GM23338 (cell line): ENCODE measurements at regions not wholly inside any gene's neighbourhood (a gene's known extent, or its start where the extent isn't known, plus 50 kb on each side); places are given as distances from the start of the nearest gene placed in this dataset.

Source experiments
- ATAC-seq: fragments of 200-7000 bp; cut with Tn5 transposase; 3 replicates; pipeline ENCODE4 v1.9.1; 2020
- DNase-seq: peaks from one replicate; pipeline ENCODE4 v3.0.0-alpha.2; 2015; ENCODE audit warnings: low spot score
- H2AFZ ChIP-seq: fragments of 200-600 bp; sonication (generic); 2 replicates; pipeline ENCODE4 v1.8.0; 2016; ENCODE audit warnings: antibody characterized with exemption, mild to moderate bottlenecking, moderate library complexity
- H3F3A ChIP-seq: fragments of 200-600 bp; sonication (generic); replicated peaks from 2 replicates; pipeline ENCODE4 v1.8.0; 2017; ENCODE audit warnings: antibody characterized with exemption, mixed run types, low read depth
- H3K27ac ChIP-seq: fragments of 200-600 bp; sonication (generic); 2 replicates; pipeline ENCODE4 v1.6.1; 2016; ENCODE audit warnings: low read depth
- H3K27me3 ChIP-seq: fragments of 200-600 bp; sonication (generic); 2 replicates; pipeline ENCODE4 v1.8.0; 2016; ENCODE audit warnings: mild to moderate bottlenecking, mixed run types, moderate library complexity; ENCODE audit not compliant: insufficient read depth
- H3K36me3 ChIP-seq: fragments of 200-600 bp; sonication (generic); 2 replicates; pipeline ENCODE4 v1.8.0; 2016; ENCODE audit warnings: mild to moderate bottlenecking; ENCODE audit not compliant: insufficient read depth
- H3K4me1 ChIP-seq: fragments of 200-600 bp; sonication (generic); 2 replicates; pipeline ENCODE4 v1.8.0; 2016; ENCODE audit warnings: mild to moderate bottlenecking, moderate library complexity; ENCODE audit not compliant: insufficient read depth
- H3K4me2 ChIP-seq: fragments of 200-600 bp; sonication (generic); 2 replicates; pipeline ENCODE4 v1.7.1; 2017; ENCODE audit warnings: mixed run types
- H3K4me3 ChIP-seq: fragments of 200-600 bp; sonication (generic); 2 replicates; pipeline ENCODE4 v1.6.1; 2016; ENCODE audit warnings: mixed run types
- H3K79me2 ChIP-seq: fragments of 200-600 bp; sonication (generic); replicated peaks from 2 replicates; pipeline ENCODE4 v1.8.0; 2017; ENCODE audit warnings: mild to moderate bottlenecking; ENCODE audit not compliant: insufficient read depth
- H3K9me2 ChIP-seq: fragments of 200-600 bp; sonication (generic); 2 replicates; pipeline ENCODE4 v1.8.0; 2017; ENCODE audit not compliant: insufficient read depth
- H4K20me1 ChIP-seq: fragments of 200-600 bp; sonication (generic); replicated peaks from 2 replicates; pipeline ENCODE4 v1.8.0; 2017; ENCODE audit warnings: mild to moderate bottlenecking; ENCODE audit not compliant: insufficient read depth
- H3K27ac Mint-ChIP-seq: 2 replicates; pipeline ENCODE4 v1.8.0; 2020; ENCODE audit warnings: inconsistent platforms, mild to moderate bottlenecking, moderate library complexity, mixed read lengths
- H3K27me3 Mint-ChIP-seq: 3 replicates; pipeline ENCODE4 v1.8.0; 2022; ENCODE audit warnings: low read depth, mild to moderate bottlenecking, moderate library complexity, mixed read lengths, inconsistent platforms; ENCODE audit not compliant: insufficient read depth, poor library complexity
- H3K36me3 Mint-ChIP-seq: 3 replicates; pipeline ENCODE4 v1.8.0; 2021; ENCODE audit warnings: low read depth, mild to moderate bottlenecking, inconsistent platforms, moderate library complexity, mixed read lengths
- H3K4me1 Mint-ChIP-seq: 3 replicates; pipeline ENCODE4 v1.8.0; 2020; ENCODE audit warnings: mild to moderate bottlenecking, inconsistent platforms, mixed read lengths
- H3K4me3 Mint-ChIP-seq: 3 replicates; pipeline ENCODE4 v1.8.0; 2021; ENCODE audit warnings: moderate library complexity, mild to moderate bottlenecking, inconsistent platforms, mixed read lengths
- H3K9me3 Mint-ChIP-seq: 3 replicates; pipeline ENCODE4 v1.8.0; 2020; ENCODE audit warnings: moderate library complexity, mild to moderate bottlenecking, inconsistent platforms, mixed read lengths
- CTCF ChIP-seq, 2 experiments: fragments of 200-600 bp in 1 of 2; sonication (generic) in 1 of 2; conservative IDR thresholded peaks; 2 replicates each; pipeline versions ENCODE4 v1.5.1 to v1.6.1; 2016 to 2017; ENCODE audit warnings: antibody characterized with exemption in 2 of 2, low read depth in 2 of 2, mild to moderate bottlenecking in 2 of 2, moderate library complexity in 1 of 2
- EZH2 ChIP-seq: fragments of 200-600 bp; sonication (generic); IDR thresholded peaks from one replicate; pipeline ENCODE4 v1.8.0; 2017; ENCODE audit warnings: antibody characterized with exemption, mild to moderate bottlenecking, low read depth; ENCODE audit not compliant: unreplicated experiment
- EZH2phosphoT487 ChIP-seq: fragments of 200-600 bp; sonication (generic); IDR thresholded peaks from one replicate; pipeline ENCODE4 v1.8.1; 2018; ENCODE audit warnings: antibody characterized with exemption; ENCODE audit not compliant: unreplicated experiment
- JUNB ChIP-seq: IDR thresholded peaks from one replicate; pipeline ENCODE4 v1.6.1; 2016; ENCODE audit warnings: antibody characterized with exemption; ENCODE audit not compliant: unreplicated experiment
- POLR2AphosphoS5 ChIP-seq: IDR thresholded peaks from 2 replicates; pipeline ENCODE4 v1.6.1; 2016; ENCODE audit warnings: antibody characterized with exemption, low read depth
- REST ChIP-seq: IDR thresholded peaks from one replicate; pipeline ENCODE4 v1.6.1; 2018; ENCODE audit warnings: antibody characterized with exemption; ENCODE audit not compliant: unreplicated experiment
- STAT1 ChIP-seq: IDR thresholded peaks from one replicate; pipeline ENCODE4 v1.6.1; 2016; ENCODE audit warnings: antibody characterized with exemption; ENCODE audit not compliant: unreplicated experiment
- ZNF114 ChIP-seq: fragments of 250-450 bp; sonication (Bioruptor Pico); IDR thresholded peaks from 2 replicates; pipeline ENCODE4 v1.5.0; 2020; ENCODE audit warnings: mild to moderate bottlenecking, moderate library complexity
- ZNF331 ChIP-seq: fragments of 250-450 bp; sonication (Bioruptor Pico); IDR thresholded peaks from 2 replicates; pipeline ENCODE4 v1.5.0; 2020; ENCODE audit warnings: low read depth, mild to moderate bottlenecking, moderate library complexity
- ZNF462 ChIP-seq: fragments of 250-450 bp; sonication (Bioruptor Pico); IDR thresholded peaks from 2 replicates; pipeline ENCODE4 v1.5.0; 2020; ENCODE audit warnings: mild to moderate bottlenecking, moderate library complexity

GRCh38 chr19:56969759-56970178 lies 129.2 kb upstream of the PEG3 start:
- Mint-ChIP-seq H3K27me3 (peaks cover 3% of the 10 kb centered on the region), H3K4me1 (no peaks in the 10 kb centered on the region), H3K36me3 (peaks cover 37% of the 10 kb centered on the region), H3K9me3 (peaks cover 96% of the 10 kb centered on the region), H3K27ac (no peak overlapping the region), H3K4me3 (no peak overlapping the region)
- H3F3A ChIP-seq: no peaks in the 10 kb centered on the region
- no peak overlapping the region for H3K27ac ChIP-seq
- TF ChIP-seq ZNF331 (CRISPR knock-in tag) (no peak), EZH2 (no peak)
- H3K4me3 ChIP-seq: no peak overlapping the region
- H3K27me3 ChIP-seq: no peaks in the 10 kb centered on the region
- no peak for ATAC-seq
- H4K20me1 ChIP-seq: no peaks in the 10 kb centered on the region
- H3K79me2 ChIP-seq: no peaks in the 10 kb centered on the region
- H3K9me2 ChIP-seq: no peaks in the 10 kb centered on the region
- no peaks in the 10 kb centered on the region for H3K4me1 ChIP-seq
- H2AFZ ChIP-seq: no peak overlapping the region
- no peaks in the 10 kb centered on the region for H3K36me3 ChIP-seq
- no peak overlapping the region for H3K4me2 ChIP-seq
- no peak for DNase-seq

- H3K36me3 Mint-ChIP-seq: peaks cover 37% of the 10 kb centered on the region
- no peak for TF ChIP-seq EZH2phosphoT487
- TF ChIP-seq CTCF (conservative IDR thresholded peaks at IDR 0.05; ENCODE audit: low read depth in 2 of 2): no peak
- no peak for TF ChIP-seq STAT1
- no peak for TF ChIP-seq REST
- TF ChIP-seq ZNF114 (CRISPR knock-in tag): no peak
- no peak for TF ChIP-seq ZNF331 (CRISPR knock-in tag)
- TF ChIP-seq ZNF462 (CRISPR knock-in tag): no peak
- TF ChIP-seq POLR2AphosphoS5: no peak
- TF ChIP-seq JUNB: no peak
Observed at GRCh38 chr19:56971230-56971629, 130.7 kb upstream of the PEG3 start.

More at GRCh38 chr19:56971230-56971629, 130.7 kb upstream of the PEG3 start:
- Histone ChIP-seq H3K4me3 (no peak overlapping the region), H3K4me2 (no peak overlapping the region), H2AFZ (no peak overlapping the region), H4K20me1 (no peaks in the 10 kb centered on the region), H3K27ac (no peak overlapping the region), H3F3A (no peaks in the 10 kb centered on the region), H3K27me3 (no peaks in the 10 kb centered on the region), H3K9me2 (no peaks in the 10 kb centered on the region), H3K36me3 (no peaks in the 10 kb centered on the region), H3K79me2 (no peaks in the 10 kb centered on the region), H3K4me1 (no peaks in the 10 kb centered on the region)
- Mint-ChIP-seq H3K9me3 (peaks cover 96% of the 10 kb centered on the region), H3K4me3 (no peak overlapping the region), H3K27ac (no peak overlapping the region), H3K27me3 (peaks cover 3% of the 10 kb centered on the region), H3K4me1 (no peaks in the 10 kb centered on the region)
- ATAC-seq (no peak), DNase-seq (no peak)
